NB4 (cell line): ENCODE measurements at regions not wholly inside any gene's neighbourhood (a gene's known extent, or its start where the extent isn't known, plus 50 kb on each side); places are given as distances from the start of the nearest gene placed in this dataset.

Experiments used
- MYC ChIP-seq: IDR thresholded peaks from 2 replicates; pipeline ENCODE4 v1.6.1; 2011; ENCODE audit warnings: low read depth, low read length
- POLR2A ChIP-seq: IDR thresholded peaks from 2 replicates; pipeline ENCODE4 v1.6.1; 2011; ENCODE audit warnings: mild to moderate bottlenecking; ENCODE audit not compliant: insufficient read length; ENCODE audit errors: extremely low read depth
- TF ChIP-seq, protein P1 (sequence below): IDR thresholded peaks from one replicate; pipeline ENCODE4 v1.5.1; 2012; ENCODE audit warnings: low read depth, low read length
- TF ChIP-seq, protein P2 (sequence below): IDR thresholded peaks from 2 replicates; pipeline ENCODE4 v1.6.1; 2011; ENCODE audit warnings: low read depth, low read length

DNA sequence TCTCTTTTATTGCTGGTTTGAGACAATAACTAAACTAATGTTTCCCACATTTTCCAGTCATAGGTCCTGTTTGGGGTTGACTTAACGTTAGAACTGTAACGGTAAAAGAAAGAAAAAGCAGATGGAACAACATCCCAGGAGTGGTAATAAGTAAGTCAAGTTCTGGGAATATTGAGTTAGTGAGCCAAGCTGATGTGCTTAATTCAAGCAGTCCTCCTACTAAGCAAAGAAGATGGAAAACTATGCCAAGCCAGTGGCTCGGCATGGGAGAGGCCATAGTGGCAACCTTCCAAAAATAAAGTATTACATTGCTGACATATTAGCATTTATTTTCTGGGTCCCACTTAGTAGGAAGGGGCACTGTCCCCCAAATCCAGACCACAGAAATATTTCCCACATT is 161.7 kb upstream of the CDH5 start:
- TF ChIP-seq, protein P1, sequence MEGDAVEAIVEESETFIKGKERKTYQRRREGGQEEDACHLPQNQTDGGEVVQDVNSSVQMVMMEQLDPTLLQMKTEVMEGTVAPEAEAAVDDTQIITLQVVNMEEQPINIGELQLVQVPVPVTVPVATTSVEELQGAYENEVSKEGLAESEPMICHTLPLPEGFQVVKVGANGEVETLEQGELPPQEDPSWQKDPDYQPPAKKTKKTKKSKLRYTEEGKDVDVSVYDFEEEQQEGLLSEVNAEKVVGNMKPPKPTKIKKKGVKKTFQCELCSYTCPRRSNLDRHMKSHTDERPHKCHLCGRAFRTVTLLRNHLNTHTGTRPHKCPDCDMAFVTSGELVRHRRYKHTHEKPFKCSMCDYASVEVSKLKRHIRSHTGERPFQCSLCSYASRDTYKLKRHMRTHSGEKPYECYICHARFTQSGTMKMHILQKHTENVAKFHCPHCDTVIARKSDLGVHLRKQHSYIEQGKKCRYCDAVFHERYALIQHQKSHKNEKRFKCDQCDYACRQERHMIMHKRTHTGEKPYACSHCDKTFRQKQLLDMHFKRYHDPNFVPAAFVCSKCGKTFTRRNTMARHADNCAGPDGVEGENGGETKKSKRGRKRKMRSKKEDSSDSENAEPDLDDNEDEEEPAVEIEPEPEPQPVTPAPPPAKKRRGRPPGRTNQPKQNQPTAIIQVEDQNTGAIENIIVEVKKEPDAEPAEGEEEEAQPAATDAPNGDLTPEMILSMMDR = no peak
- TF ChIP-seq POLR2A (no peak), MYC (no peak)
- TF ChIP-seq, protein P2, sequence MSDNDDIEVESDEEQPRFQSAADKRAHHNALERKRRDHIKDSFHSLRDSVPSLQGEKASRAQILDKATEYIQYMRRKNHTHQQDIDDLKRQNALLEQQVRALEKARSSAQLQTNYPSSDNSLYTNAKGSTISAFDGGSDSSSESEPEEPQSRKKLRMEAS = no peak
